ENCODE measurements at regions not wholly inside any gene's neighbourhood (a gene's known extent, or its start where the extent isn't known, plus 50 kb on each side); places are given as distances from the start of the nearest gene placed in this dataset.

DNA sequence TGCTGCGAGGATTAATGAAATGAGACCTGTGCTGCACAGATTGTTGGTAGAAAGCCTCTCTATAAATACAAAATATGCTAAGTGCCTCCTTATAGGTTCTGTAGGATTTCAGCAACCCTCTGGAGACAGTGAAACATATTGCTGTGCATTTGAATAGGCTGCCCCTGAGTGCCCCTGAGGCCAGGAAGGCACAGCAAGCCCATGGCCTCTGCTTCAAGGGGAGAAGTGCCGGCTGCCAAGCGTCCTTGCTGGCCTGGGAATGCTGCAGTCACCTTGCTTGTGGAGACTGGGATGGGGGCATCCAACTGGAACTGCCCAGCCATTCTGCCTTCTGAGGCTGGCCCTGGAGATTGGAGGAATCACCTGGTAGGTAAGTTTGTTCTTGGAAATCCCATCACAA lies 397.2 kb upstream of the SMIM21 start:
- TF ChIP-seq, protein P1, sequence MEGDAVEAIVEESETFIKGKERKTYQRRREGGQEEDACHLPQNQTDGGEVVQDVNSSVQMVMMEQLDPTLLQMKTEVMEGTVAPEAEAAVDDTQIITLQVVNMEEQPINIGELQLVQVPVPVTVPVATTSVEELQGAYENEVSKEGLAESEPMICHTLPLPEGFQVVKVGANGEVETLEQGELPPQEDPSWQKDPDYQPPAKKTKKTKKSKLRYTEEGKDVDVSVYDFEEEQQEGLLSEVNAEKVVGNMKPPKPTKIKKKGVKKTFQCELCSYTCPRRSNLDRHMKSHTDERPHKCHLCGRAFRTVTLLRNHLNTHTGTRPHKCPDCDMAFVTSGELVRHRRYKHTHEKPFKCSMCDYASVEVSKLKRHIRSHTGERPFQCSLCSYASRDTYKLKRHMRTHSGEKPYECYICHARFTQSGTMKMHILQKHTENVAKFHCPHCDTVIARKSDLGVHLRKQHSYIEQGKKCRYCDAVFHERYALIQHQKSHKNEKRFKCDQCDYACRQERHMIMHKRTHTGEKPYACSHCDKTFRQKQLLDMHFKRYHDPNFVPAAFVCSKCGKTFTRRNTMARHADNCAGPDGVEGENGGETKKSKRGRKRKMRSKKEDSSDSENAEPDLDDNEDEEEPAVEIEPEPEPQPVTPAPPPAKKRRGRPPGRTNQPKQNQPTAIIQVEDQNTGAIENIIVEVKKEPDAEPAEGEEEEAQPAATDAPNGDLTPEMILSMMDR (IDR thresholded peaks at IDR 0.05): no peak
- TF ChIP-seq EZH2 (IDR thresholded peaks at IDR 0.05): no peak
- no peak for TF ChIP-seq EZH2phosphoT487 (IDR thresholded peaks at IDR 0.05)
